ENCODE measurements at regions not wholly inside any gene's neighbourhood (a gene's known extent, or its start where the extent isn't known, plus 50 kb on each side); places are given as distances from the start of the nearest gene placed in this dataset.

- Histone ChIP-seq H3K9me3 (no peaks in the 10 kb centered on the region), H3K27me3 (no peaks in the 10 kb centered on the region), H3K4me1 (no peaks in the 10 kb centered on the region), H3K27ac (no peak overlapping the region), H3K4me3 (no peak overlapping the region), H3K36me3 (no peaks in the 10 kb centered on the region)
- no peak for DNase-seq
- no peak for TF ChIP-seq CTCF (IDR thresholded peaks at IDR 0.05)
- TF ChIP-seq POLR2A (IDR thresholded peaks at IDR 0.05) = no peak
Observed at GRCh38 chr2:139925903-139926302, 1145.7 kb upstream of the NXPH2 start.

GRCh38 chr2:139924070-139924469 is 1143.9 kb upstream of the NXPH2 start:
- Histone ChIP-seq H3K36me3 (no peaks in the 10 kb centered on the region), H3K27me3 (no peaks in the 10 kb centered on the region), H3K4me3 (no peak overlapping the region), H3K9me3 (no peaks in the 10 kb centered on the region), H3K27ac (no peak overlapping the region), H3K4me1 (no peaks in the 10 kb centered on the region)
- no peak for DNase-seq
- TF ChIP-seq POLR2A (IDR thresholded peaks at IDR 0.05) (no peak), CTCF (IDR thresholded peaks at IDR 0.05) (no peak)

- Histone ChIP-seq H3K4me1 (no peaks in the 10 kb centered on the region), H3K9me3 (no peaks in the 10 kb centered on the region), H3K36me3 (no peaks in the 10 kb centered on the region), H3K27ac (no peak overlapping the region), H3K27me3 (no peaks in the 10 kb centered on the region), H3K4me3 (no peak overlapping the region)
- TF ChIP-seq POLR2A (IDR thresholded peaks at IDR 0.05) (no peak), CTCF (IDR thresholded peaks at IDR 0.05) (no peak)
- no peak for DNase-seq
Observed at GRCh38 chr2:139918982-139919381, 1138.8 kb upstream of the NXPH2 start.

- no peaks in the 10 kb centered on the region for H3K36me3 ChIP-seq
- H3K27me3 ChIP-seq = no peaks in the 10 kb centered on the region
- DNase-seq = no peak
- H3K4me1 ChIP-seq = no peaks in the 10 kb centered on the region
- no peak overlapping the region for H3K27ac ChIP-seq
- H3K9me3 ChIP-seq = no peaks in the 10 kb centered on the region
- TF ChIP-seq POLR2A (IDR thresholded peaks at IDR 0.05) (no peak), CTCF (IDR thresholded peaks at IDR 0.05) (no peak)
- no peak overlapping the region for H3K4me3 ChIP-seq
Observed at GRCh38 chr2:139917690-139918384, 1137.6 kb upstream of the NXPH2 start.

- Histone ChIP-seq H3K4me3 (no peak overlapping the region), H3K27ac (no peak overlapping the region), H3K36me3 (no peaks in the 10 kb centered on the region), H3K9me3 (no peaks in the 10 kb centered on the region), H3K27me3 (no peaks in the 10 kb centered on the region), H3K4me1 (no peaks in the 10 kb centered on the region)
- TF ChIP-seq POLR2A (IDR thresholded peaks at IDR 0.05) = no peak
- no peak for TF ChIP-seq CTCF (IDR thresholded peaks at IDR 0.05)
- DNase-seq = no peak
Observed at GRCh38 chr2:139916822-139917221, 1136.6 kb upstream of the NXPH2 start.

GRCh38 chr2:139911160-139911559 is 1131.0 kb upstream of the NXPH2 start:
- TF ChIP-seq CTCF (IDR thresholded peaks at IDR 0.05) (no peak), POLR2A (IDR thresholded peaks at IDR 0.05) (no peak)
- Histone ChIP-seq H3K9me3 (no peaks in the 10 kb centered on the region), H3K27me3 (no peaks in the 10 kb centered on the region), H3K4me1 (no peaks in the 10 kb centered on the region), H3K4me3 (no peak overlapping the region), H3K27ac (no peak overlapping the region), H3K36me3 (no peaks in the 10 kb centered on the region)
- no peak for DNase-seq
